Fibroblast of lung (primary cell): ENCODE measurements at regions not wholly inside any gene's neighbourhood (a gene's known extent, or its start where the extent isn't known, plus 50 kb on each side); places are given as distances from the start of the nearest gene placed in this dataset.

Experiments
- DNase-seq, 2 donors: peaks; one replicate each; pipeline versions ENCODE4 v3.0.0 to v3.0.0-alpha.2; 2010; ENCODE audit warnings: low read depth in 2 of 2
- H2AFZ ChIP-seq: 2 replicates; pipeline ENCODE4 v1.5.1; 2012; ENCODE audit warnings: low read length, control low read depth, inconsistent platforms
- H3K27ac ChIP-seq: 2 replicates; pipeline ENCODE4 v1.5.1; 2011; ENCODE audit warnings: low read length, control low read depth; ENCODE audit not compliant: insufficient read depth
- H3K27me3 ChIP-seq: 2 replicates; pipeline ENCODE4 v1.5.1; 2011; ENCODE audit warnings: mild to moderate bottlenecking, low read length; ENCODE audit not compliant: control insufficient read depth, insufficient read depth
- H3K36me3 ChIP-seq: 2 replicates; pipeline ENCODE4 v1.5.1; 2011; ENCODE audit warnings: low read length; ENCODE audit not compliant: control insufficient read depth, insufficient read depth
- H3K4me1 ChIP-seq: 2 replicates; pipeline ENCODE4 v1.5.1; 2011; ENCODE audit warnings: low read length; ENCODE audit not compliant: control insufficient read depth, insufficient read depth; ENCODE audit errors: extremely low read depth
- H3K4me2 ChIP-seq: 2 replicates; pipeline ENCODE4 v1.5.1; 2011; ENCODE audit warnings: low read length, control low read depth; ENCODE audit not compliant: insufficient read depth; ENCODE audit errors: extremely low read depth
- H3K4me3 ChIP-seq, 4 experiments: fragments of 200-600 bp in 1 of 4; sonication (generic) in 1 of 4; replicated peaks in 1 of 4; 2 replicates each; pipeline ENCODE4 v1.5.1; 2011 to 2016; ENCODE audit warnings: low read length in 4 of 4, low read depth in 3 of 4, mild to moderate bottlenecking in 3 of 4, control low read depth in 2 of 4, inconsistent platforms in 1 of 4, mixed read lengths in 1 of 4; ENCODE audit not compliant: insufficient read depth in 1 of 4; ENCODE audit errors: control extremely low read depth in 1 of 4
- H3K79me2 ChIP-seq: 2 replicates; pipeline ENCODE4 v1.5.1; 2012; ENCODE audit warnings: mild to moderate bottlenecking, low read length, inconsistent platforms; ENCODE audit not compliant: control insufficient read depth, insufficient read depth
- H3K9ac ChIP-seq: 2 replicates; pipeline ENCODE4 v1.5.1; 2011; ENCODE audit warnings: mild to moderate bottlenecking, low read length, control low read depth; ENCODE audit not compliant: insufficient read depth
- H3K9me3 ChIP-seq: 2 replicates; pipeline ENCODE4 v1.5.1; 2012; ENCODE audit warnings: low read depth, low read length; ENCODE audit not compliant: control insufficient read depth, insufficient read depth
- H4K20me1 ChIP-seq: 2 replicates; pipeline ENCODE4 v1.5.1; 2011; ENCODE audit warnings: low read length; ENCODE audit not compliant: control insufficient read depth, insufficient read depth; ENCODE audit errors: extremely low read depth
- CTCF ChIP-seq, 2 donors: IDR thresholded peaks in 1 of 2; conservative IDR thresholded peaks in 1 of 2; 1 replicate in 1 of 2; 2 replicates in 1 of 2; pipeline ENCODE4 v1.5.1; 2011 to 2012; ENCODE audit warnings: low read length in 2 of 2, control low read depth in 1 of 2, inconsistent platforms in 1 of 2, low read depth in 1 of 2, mild to moderate bottlenecking in 1 of 2
- EZH2 ChIP-seq: IDR thresholded peaks from 2 replicates; pipeline ENCODE4 v1.5.1; 2012; ENCODE audit warnings: low read length, control low read depth, mild to moderate bottlenecking; ENCODE audit errors: missing control alignments

GRCh38 chr14:22188318-22188717 lies 400.7 kb downstream of the DAD1 start:
- H4K20me1 ChIP-seq: no peaks in the 10 kb centered on the region
- no peak overlapping the region for H2AFZ ChIP-seq
- no peak overlapping the region for H3K9ac ChIP-seq
- peaks cover 6% of the 10 kb centered on the region for H3K4me1 ChIP-seq
- DNase-seq: peak in 1 of 2 donors; percentile 75
- H3K79me2 ChIP-seq: no peaks in the 10 kb centered on the region
- H3K4me2 ChIP-seq: no peak overlapping the region
- no peak overlapping the region for H3K27ac ChIP-seq
- no peaks in the 10 kb centered on the region for H3K36me3 ChIP-seq
- H3K27me3 ChIP-seq: no peaks in the 10 kb centered on the region
- H3K9me3 ChIP-seq: no peaks in the 10 kb centered on the region
- TF ChIP-seq EZH2 (no peak), CTCF (conservative IDR thresholded peaks at IDR 0.05 in 1 of 2, IDR thresholded peaks at IDR 0.05 in 1 of 2; ENCODE audit: low read depth in 1 of 2, low read length in 2 of 2) (no peak)
- H3K4me3 ChIP-seq: no peak overlapping the region

- H3K4me3 ChIP-seq: no peak overlapping the region
- H3K79me2 ChIP-seq: no peaks in the 10 kb centered on the region
- TF ChIP-seq EZH2 (no peak), CTCF (conservative IDR thresholded peaks at IDR 0.05 in 1 of 2, IDR thresholded peaks at IDR 0.05 in 1 of 2; ENCODE audit: low read depth in 1 of 2, low read length in 2 of 2) (no peak)
- H4K20me1 ChIP-seq: no peaks in the 10 kb centered on the region
- no peak for DNase-seq
- no peaks in the 10 kb centered on the region for H3K9me3 ChIP-seq
- no peaks in the 10 kb centered on the region for H3K27me3 ChIP-seq
- peaks cover 4% of the 10 kb centered on the region for H3K4me1 ChIP-seq
- no peak overlapping the region for H2AFZ ChIP-seq
- no peak overlapping the region for H3K27ac ChIP-seq
- no peaks in the 10 kb centered on the region for H3K36me3 ChIP-seq
- H3K4me2 ChIP-seq: no peak overlapping the region
- no peak overlapping the region for H3K9ac ChIP-seq
Measured at GRCh38 chr14:22185789-22186188, 403.2 kb downstream of the DAD1 start.

- Histone ChIP-seq H3K4me1 (peaks cover 2% of the 10 kb centered on the region), H3K36me3 (no peaks in the 10 kb centered on the region), H3K79me2 (no peaks in the 10 kb centered on the region), H3K4me3 (no peak overlapping the region), H3K27me3 (peaks cover 4% of the 10 kb centered on the region), H3K9me3 (no peaks in the 10 kb centered on the region), H3K9ac (no peak overlapping the region), H3K27ac (no peak overlapping the region), H3K4me2 (no peak overlapping the region), H4K20me1 (no peaks in the 10 kb centered on the region), H2AFZ (no peak overlapping the region)
- DNase-seq: peak; percentile 3 to 46
- no peak for TF ChIP-seq CTCF (conservative IDR thresholded peaks at IDR 0.05 in 1 of 2, IDR thresholded peaks at IDR 0.05 in 1 of 2; ENCODE audit: low read depth in 1 of 2, low read length in 2 of 2)
- TF ChIP-seq EZH2: no peak
Measured at GRCh38 chr14:22185191-22185590, 403.8 kb downstream of the DAD1 start.
